CD1c-positive myeloid dendritic cell (primary cell): ENCODE measurements at regions not wholly inside any gene's neighbourhood (a gene's known extent, or its start where the extent isn't known, plus 50 kb on each side); places are given as distances from the start of the nearest gene placed in this dataset.
"Not testable (repeated sequence)": the region's sequence is repeated elsewhere in the genome, so short reads cannot be mapped to it uniquely, and the experiment has no call there.

Experiments
- DNase-seq: peaks from one replicate; pipeline ENCODE4 v3.0.0-alpha.2; 2016; ENCODE audit errors: extremely low spot score

DNA sequence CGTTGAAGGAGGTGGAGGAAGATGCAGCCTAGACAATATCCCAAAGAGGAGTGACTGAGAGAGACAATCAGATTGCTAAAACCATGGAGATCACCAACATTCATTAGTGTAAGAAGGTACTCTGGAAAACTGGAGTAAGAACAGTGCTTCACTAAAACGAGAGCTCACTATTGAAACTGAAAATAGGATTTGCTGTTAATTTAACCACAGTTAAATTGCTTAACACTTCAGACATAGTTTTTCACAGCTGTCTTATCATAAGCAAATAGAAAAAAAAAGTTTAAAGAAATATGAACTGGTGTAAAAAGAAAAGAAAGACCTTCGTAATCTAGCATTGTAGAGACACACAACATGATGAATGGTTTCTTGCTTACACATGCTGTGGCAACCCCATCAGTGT lies 1049.8 kb upstream of the CHAC2 start:
- no peak for DNase-seq

DNA sequence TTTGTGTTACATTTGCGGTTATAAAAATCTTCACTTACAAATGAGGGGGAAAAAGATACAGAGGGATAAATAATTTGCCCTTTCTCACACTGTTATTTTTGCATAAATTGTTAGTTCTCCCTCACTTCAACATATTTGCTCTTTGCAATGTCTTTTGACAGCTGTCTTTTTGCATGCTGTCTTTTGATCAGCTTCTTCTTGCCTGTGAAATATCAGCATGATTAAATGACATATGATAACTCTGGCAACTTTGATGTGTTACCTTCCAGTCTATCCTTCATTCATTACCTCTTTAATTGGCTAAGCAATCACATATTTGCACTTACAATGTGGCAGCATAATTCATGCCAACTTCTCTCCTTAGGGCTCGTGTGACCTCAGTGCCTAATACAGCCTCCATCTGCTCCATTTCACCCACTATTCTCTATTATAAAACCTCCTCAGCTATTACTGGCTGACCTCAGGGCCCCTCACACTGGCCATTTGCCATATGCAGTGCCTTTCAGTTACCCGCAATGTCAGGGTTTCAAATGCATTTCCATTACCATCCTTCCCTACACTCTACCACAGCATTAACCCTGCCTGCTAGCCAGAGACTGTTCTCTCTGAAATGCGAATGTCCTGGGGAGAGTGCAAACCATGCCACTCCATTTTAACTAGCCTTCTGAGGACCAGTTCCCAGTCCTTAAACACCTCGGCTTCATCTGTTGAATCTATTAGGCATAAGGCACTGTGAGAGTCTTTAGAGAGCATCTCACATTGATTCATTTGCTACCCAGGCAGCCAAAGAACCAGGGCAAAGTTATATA lies 1056.6 kb upstream of the CHAC2 start:
- no peak for DNase-seq

- DNase-seq = no peak
Measured at GRCh38 chr2:52704251-52704650, 1063.4 kb upstream of the CHAC2 start.

- no peak for DNase-seq
Measured at GRCh38 chr2:52703004-52703403, 1064.6 kb upstream of the CHAC2 start.

GRCh38 chr2:52698408-52698807 lies 1069.2 kb upstream of the CHAC2 start:
- DNase-seq = no peak

DNA sequence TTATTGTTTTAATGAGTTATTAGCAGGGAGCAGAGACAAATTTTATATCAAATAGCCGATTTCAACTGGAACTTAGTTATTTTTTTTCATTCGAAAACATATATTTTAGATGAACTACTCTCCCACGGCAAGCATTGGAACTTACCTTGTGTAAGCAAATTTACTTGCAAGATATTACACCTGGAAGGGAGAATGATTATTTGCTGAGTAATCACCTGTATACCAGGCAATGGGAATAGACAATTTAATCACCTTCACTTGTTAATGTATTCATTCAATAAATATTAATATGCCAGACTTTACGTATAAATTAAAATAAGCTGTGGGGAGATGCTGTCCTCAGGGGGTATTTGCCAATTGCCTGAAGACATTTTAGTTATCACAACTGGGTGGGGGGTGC lies 1069.9 kb upstream of the CHAC2 start:
- no peak for DNase-seq

DNA sequence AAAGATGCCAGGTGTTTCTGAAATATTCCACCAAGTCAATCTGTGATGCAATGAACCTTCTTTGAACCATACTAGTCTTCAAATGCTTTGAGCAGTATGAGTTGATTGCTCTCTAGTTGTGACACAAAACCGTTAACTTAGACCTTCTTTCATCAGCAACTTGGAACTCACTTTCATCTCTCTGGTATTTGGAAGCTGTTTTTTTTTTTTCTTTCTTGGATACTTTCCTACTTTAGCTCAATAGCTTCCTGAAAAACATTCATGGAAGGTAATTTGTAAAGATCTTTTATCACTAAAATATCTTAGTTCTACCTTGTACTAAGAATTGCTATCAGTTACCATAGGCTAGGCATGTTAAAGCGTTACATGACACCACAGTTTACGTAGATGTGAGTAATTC lies 1071.9 kb upstream of the CHAC2 start:
- no peak for DNase-seq

DNA sequence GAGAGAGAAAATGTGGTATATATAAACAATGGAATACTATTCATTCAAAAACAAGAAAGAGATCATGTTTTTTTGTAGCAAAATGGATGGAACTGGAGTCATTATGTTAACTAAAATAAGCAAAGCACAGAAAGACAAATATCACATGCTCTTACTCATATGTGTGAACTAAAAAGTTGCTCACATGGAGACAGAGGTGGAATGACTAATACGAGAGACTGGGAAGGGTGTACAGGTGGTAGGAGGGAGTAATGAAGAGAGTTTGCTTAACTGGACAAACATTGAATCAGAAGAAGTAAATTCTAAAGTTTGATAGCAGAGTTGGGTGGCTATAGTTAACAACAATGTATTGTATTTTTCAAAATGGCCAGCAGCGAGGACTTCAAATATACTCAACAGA lies 1080.7 kb upstream of the CHAC2 start:
- DNase-seq = no peak

DNA sequence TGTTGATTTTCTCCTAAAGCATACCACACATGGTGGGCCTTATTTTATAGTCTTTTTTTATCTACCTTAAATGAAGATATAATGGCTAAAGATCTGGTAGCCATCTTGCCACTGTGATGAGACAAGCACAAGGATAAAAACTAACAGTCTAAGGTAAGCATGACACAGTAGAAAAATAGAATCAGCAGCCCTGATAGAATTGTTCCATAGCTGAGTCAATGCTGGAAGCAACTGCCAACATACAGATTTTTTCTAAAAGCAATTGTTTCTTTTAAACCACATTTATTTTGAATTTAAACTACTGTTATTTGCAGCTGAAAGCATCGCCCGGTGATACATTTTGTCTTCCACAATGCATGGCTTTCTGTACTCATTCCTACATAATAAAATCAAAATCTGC lies 1091.5 kb upstream of the CHAC2 start:
- DNase-seq = no peak

- no peak for DNase-seq
Measured at GRCh38 chr2:52668724-52669123, 1098.9 kb upstream of the CHAC2 start.

DNA sequence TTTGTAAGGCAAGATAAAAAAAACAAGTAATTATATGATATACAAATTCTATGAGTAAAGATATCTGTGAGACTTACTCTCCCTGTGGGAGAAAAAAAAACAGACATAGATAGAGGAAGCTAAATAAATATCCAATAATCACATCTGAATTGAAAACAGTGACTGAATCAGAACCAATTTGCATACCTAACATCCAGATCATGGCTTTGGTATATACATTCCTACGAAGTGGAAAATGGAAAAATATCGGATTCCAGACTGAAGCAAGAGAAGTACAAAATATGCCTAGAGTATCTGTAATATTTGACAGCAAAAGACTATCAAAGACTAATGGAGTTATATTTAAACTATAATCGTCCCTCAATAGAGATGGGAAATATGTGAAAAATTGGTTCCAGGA lies 1108.1 kb upstream of the CHAC2 start:
- no peak for DNase-seq

GRCh38 chr2:52658598-52658997 lies 1109.0 kb upstream of the CHAC2 start:
- DNase-seq = no peak

DNA sequence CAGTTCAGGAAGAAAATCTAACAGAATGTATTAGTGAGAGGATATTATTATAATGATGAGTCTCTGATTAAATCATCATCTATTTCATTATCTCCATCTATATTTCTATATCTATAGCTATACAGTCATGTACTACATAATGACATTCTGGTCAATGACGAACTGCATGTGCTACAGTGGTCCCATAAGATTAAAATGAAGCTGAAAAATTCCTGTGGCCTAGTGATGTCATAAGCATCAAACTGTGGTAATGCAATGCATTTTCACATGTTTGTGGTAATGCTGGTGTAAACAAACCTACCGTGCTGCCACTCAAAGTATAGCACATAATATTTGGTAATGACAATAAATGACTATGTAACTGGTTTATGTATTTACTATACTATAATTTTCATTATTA lies 1127.9 kb upstream of the CHAC2 start:
- no peak for DNase-seq

DNA sequence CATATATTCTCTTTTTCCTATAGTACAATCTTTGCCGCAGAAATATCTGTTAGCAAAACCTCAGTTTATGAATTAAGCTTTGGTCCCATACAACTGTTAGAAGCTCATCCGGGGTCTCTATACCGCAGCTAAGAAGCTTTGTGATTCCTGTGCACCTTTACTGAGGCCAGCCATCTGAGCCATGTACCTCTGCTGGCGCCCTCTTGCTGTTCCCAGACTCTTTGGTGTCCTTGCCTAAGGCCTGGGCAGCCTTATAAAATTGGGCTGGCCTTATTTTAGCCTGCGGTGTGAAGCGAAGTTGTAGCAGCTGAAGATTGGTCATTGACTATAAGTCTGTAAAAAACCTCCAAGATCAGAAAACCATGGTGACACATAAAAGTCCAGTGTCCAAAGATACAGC lies 1135.1 kb upstream of the CHAC2 start:
- DNase-seq = no peak

- no peak for DNase-seq
Measured at GRCh38 chr2:52629944-52630343, 1137.7 kb upstream of the CHAC2 start.

DNA sequence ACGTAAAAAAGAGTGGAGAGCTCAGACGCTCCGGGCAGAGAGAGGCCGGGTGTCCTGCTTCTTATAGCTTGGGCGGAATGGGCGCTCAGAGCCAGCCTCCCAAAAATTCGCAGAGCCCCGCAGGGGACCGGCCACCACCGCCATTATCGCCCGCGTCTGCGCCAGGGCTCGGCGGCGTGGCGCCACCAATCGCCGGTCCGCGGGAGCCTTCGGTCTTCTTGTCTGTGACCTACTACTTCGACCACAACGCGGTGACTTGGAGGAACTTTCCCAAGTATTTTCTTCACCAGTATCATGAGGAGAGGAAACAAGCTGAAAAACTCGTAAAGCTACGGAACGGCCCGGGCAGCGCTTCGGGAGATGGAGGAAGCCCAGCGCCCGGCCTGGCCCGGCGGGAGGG lies 1138.1 kb upstream of the CHAC2 start:
- no peak for DNase-seq

DNA sequence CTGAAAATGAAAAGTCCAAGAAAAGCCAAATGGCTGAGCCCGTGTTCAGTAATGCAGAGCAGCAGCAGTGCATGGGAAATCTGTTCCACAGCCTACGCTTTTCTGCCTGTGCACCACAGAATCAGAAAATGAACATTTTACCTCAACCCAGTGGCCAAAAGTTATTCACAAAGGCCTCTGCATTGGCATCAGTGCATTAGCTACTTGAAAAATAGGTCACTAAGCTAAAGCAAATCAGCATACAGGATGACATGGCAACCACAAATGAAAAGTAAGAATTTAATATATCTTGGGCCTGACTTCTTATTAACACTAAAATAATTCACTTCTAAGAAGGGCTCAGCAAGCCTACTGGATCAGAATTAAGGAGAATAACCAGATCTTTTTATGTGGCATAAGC lies 1145.3 kb upstream of the CHAC2 start:
- DNase-seq = no peak

DNA sequence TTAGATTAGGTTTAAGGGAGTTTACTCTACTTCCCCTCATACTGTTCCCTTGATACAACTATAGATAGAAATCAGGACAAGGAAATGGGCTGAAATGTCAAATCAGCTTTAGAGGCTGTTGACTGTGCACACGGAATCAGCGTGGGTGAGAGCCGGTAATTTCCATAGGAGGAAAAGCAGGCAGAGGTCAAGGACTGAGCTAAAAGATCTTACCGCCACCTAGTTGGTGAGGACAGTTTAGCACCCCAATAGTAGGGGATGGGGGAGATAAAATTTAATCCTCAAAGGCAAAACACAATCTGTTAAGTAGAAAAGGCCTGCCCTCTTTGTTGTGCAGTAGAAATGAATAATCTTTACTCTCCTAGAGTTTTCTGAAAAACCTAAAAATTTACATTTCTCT lies 1154.5 kb upstream of the CHAC2 start:
- DNase-seq = no peak

- DNase-seq = no peak
Measured at GRCh38 chr2:52611759-52612158, 1155.8 kb upstream of the CHAC2 start.

DNA sequence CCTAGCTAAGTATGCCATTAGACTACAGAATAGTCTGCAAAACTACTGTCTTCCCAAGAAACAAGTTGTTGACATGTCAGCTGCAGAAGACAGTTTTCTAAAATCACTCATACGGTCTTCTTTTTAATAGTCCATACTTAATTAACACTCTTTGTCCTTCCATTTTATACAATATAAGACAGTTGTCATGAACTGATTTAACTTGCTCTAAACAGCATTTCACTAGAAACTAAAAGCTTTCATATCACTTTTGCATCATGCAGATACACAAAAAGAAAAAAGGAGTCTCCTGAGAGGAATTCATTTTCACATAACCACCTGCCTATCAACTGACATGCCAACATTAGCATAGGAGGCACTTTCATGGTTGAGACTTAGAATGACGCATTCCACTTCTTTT lies 1159.6 kb upstream of the CHAC2 start:
- DNase-seq = no peak

DNA sequence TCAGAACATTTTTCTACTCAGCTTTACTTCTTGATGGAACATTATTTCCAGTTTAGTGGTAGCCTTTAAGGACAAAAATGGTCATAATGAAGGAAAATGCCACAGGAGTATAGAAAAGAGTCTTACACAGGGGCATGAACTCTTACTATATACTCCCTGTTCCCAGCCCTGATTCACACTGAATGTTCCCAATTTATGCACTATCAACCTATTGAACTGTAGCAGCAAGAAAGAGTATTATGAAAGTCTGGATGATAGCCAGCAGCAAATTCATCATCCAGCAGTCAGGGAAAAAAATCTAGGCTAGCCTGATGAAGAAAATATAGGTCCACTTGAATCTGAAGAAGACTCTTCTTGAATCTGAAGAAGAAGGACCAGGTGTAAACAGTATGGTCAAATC lies 1170.3 kb upstream of the CHAC2 start:
- no peak for DNase-seq

DNA sequence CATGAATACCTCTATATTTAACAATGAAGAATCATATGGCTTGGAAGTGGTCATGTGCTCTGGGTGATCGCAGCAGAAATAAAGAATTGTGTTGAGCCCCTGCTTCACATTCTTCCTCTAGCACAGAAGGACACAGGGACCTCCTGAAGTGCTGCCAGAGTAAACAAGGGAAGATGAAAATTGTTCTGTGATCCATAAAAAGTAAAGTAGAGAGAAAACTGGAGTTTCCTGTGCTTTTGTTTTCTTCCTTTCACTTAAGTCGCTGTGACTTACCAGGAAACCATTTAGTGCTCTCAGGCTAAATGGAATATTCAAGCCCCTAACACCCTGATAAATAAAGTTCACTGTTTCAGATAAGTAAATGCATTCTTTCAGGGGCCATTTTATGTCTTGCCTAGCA lies 1173.6 kb upstream of the CHAC2 start:
- DNase-seq = no peak

GRCh38 chr2:52584071-52584470 lies 1183.5 kb upstream of the CHAC2 start:
- not testable (repeated sequence) for DNase-seq

- no peak for DNase-seq
Measured at GRCh38 chr2:52572469-52572894, 1195.1 kb upstream of the CHAC2 start.
